Liver (tissue), 8 donors: ENCODE measurements at regions not wholly inside any gene's neighbourhood (a gene's known extent, or its start where the extent isn't known, plus 50 kb on each side); places are given as distances from the start of the nearest gene placed in this dataset.

Source experiments
- DNase-seq: peaks from one replicate; pipeline ENCODE4 v3.0.0-alpha.2; 2017; ENCODE audit warnings: low spot score
- H3K27ac ChIP-seq, 2 donors: one replicate each; pipeline ENCODE4 v1.7.0; 2013; ENCODE audit warnings: inconsistent platforms in 2 of 2, low read length in 2 of 2, control low read depth in 1 of 2, low read depth in 1 of 2, mild to moderate bottlenecking in 1 of 2
- H3K27me3 ChIP-seq, 4 donors: one replicate each; pipeline versions ENCODE4 v1.6.1 to v1.7.0; 2013; ENCODE audit warnings: low read length in 3 of 4, inconsistent platforms in 1 of 4, mild to moderate bottlenecking in 1 of 4, moderate library complexity in 1 of 4; ENCODE audit not compliant: control insufficient read depth in 4 of 4, insufficient read depth in 4 of 4
- H3K36me3 ChIP-seq, 4 donors: one replicate each; pipeline versions ENCODE4 v1.6.1 to v1.7.0; 2013; ENCODE audit warnings: low read length in 3 of 4, mild to moderate bottlenecking in 3 of 4, low read depth in 1 of 4, moderate library complexity in 1 of 4; ENCODE audit not compliant: control insufficient read depth in 4 of 4, insufficient read depth in 3 of 4
- H3K4me1 ChIP-seq, 4 donors: one replicate each; pipeline versions ENCODE4 v1.6.1 to v1.7.0; 2013; ENCODE audit warnings: low read length in 3 of 4, mild to moderate bottlenecking in 3 of 4, moderate library complexity in 1 of 4; ENCODE audit not compliant: control insufficient read depth in 4 of 4, insufficient read depth in 4 of 4
- H3K4me3 ChIP-seq, 3 donors: one replicate each; pipeline versions ENCODE4 v1.6.1 to v1.7.0; 2013; ENCODE audit warnings: low read length in 3 of 3, control low read depth in 1 of 3, low read depth in 1 of 3, mild to moderate bottlenecking in 1 of 3
- H3K9ac ChIP-seq, 2 donors: one replicate each; pipeline ENCODE4 v1.7.0; 2013; ENCODE audit warnings: low read length in 2 of 2, mild to moderate bottlenecking in 2 of 2, moderate library complexity in 2 of 2, control low read depth in 1 of 2, low read depth in 1 of 2
- H3K9me3 ChIP-seq, 4 donors: one replicate each; pipeline versions ENCODE4 v1.6.1 to v1.7.0; 2013; ENCODE audit warnings: low read length in 3 of 4; ENCODE audit not compliant: control insufficient read depth in 4 of 4
- ATF3 ChIP-seq: IDR thresholded peaks from 2 replicates; pipeline ENCODE4 v1.6.1; 2016; ENCODE audit warnings: antibody characterized with exemption
- CTCF ChIP-seq: fragments of 150-350 bp; IDR thresholded peaks from 2 replicates; pipeline ENCODE4 v1.5.1; 2017; ENCODE audit warnings: improper control_type of control experiment, low read depth, low read length; ENCODE audit not compliant: missing input control
- EGR1 ChIP-seq, 2 donors: IDR thresholded peaks; 2 replicates each; pipeline ENCODE4 v1.6.1; 2016 to 2018; ENCODE audit warnings: antibody characterized with exemption in 2 of 2, low read depth in 2 of 2
- FOXA1 ChIP-seq: IDR thresholded peaks from 2 replicates; pipeline ENCODE4 v1.6.1; 2016; ENCODE audit warnings: antibody characterized with exemption
- FOXA2 ChIP-seq: IDR thresholded peaks from 2 replicates; pipeline ENCODE4 v1.6.1; 2016; ENCODE audit warnings: antibody characterized with exemption
- GABPA ChIP-seq, 2 donors: IDR thresholded peaks in 1 of 2; conservative IDR thresholded peaks in 1 of 2; 2 replicates each; pipeline ENCODE4 v1.6.1; 2016; ENCODE audit warnings: antibody characterized with exemption in 2 of 2, mild to moderate bottlenecking in 1 of 2, moderate library complexity in 1 of 2
- HNF4A ChIP-seq, 2 donors: conservative IDR thresholded peaks; 2 replicates each; pipeline ENCODE4 v1.6.1; 2016; ENCODE audit warnings: antibody characterized with exemption in 2 of 2, mild to moderate bottlenecking in 2 of 2
- HNF4G ChIP-seq: IDR thresholded peaks from 2 replicates; pipeline ENCODE4 v1.6.1; 2016; ENCODE audit warnings: antibody characterized with exemption
- MAX ChIP-seq: IDR thresholded peaks from 2 replicates; pipeline ENCODE4 v1.6.1; 2016; ENCODE audit warnings: antibody characterized with exemption
- RAD21 ChIP-seq, 2 donors: IDR thresholded peaks; 2 replicates each; pipeline ENCODE4 v1.6.1; 2016; ENCODE audit warnings: antibody characterized with exemption in 2 of 2, mild to moderate bottlenecking in 2 of 2
- REST ChIP-seq: IDR thresholded peaks from 2 replicates; pipeline ENCODE4 v1.6.1; 2016; ENCODE audit warnings: antibody characterized with exemption, mild to moderate bottlenecking
- SP1 ChIP-seq: IDR thresholded peaks from 2 replicates; pipeline ENCODE4 v1.6.1; 2018; ENCODE audit warnings: antibody characterized with exemption, mild to moderate bottlenecking
- TAF1 ChIP-seq: conservative IDR thresholded peaks from 2 replicates; pipeline ENCODE4 v1.6.1; 2016; ENCODE audit warnings: antibody characterized with exemption, mild to moderate bottlenecking
- YY1 ChIP-seq: IDR thresholded peaks from 2 replicates; pipeline ENCODE4 v1.6.1; 2016; ENCODE audit warnings: antibody characterized with exemption, mild to moderate bottlenecking
- ZBTB33 ChIP-seq: IDR thresholded peaks from 2 replicates; pipeline ENCODE4 v1.6.1; 2016; ENCODE audit warnings: antibody characterized with exemption
- WGBS: extraction: QIAGEN DNeasy Blood & Tissue Kit; methylation state at CpG from one replicate; pipeline ENCODE4 v1.1.7; 2013; 5-methylcytosine and 5-hydroxymethylcytosine counted together
- donor health status: healthy.
- donor health status: healthy.
- donor health status: healthy.
- donor health status: healthy.
- donor health status: healthy.

- TF ChIP-seq CTCF: no peak
- no peak for TF ChIP-seq FOXA2
- TF ChIP-seq HNF4A (conservative IDR thresholded peaks at IDR 0.05): no peak
- no peak for TF ChIP-seq HNF4G
- no peak for TF ChIP-seq FOXA1
Observed at GRCh38 chr5:116992681-116993080, 418.1 kb upstream of the SEMA6A start (continued).

- no peaks in the 10 kb centered on the region for H3K9me3 ChIP-seq
- no peak for TF ChIP-seq GABPA (IDR thresholded peaks at IDR 0.05 in 1 of 2, conservative IDR thresholded peaks at IDR 0.05 in 1 of 2)
- no peak for TF ChIP-seq EGR1 (IDR thresholded peaks at IDR 0.05; ENCODE audit: low read depth in 2 of 2)
- no peak for TF ChIP-seq HNF4G
- no peak for TF ChIP-seq MAX
- TF ChIP-seq SP1: no peak
- no peak for TF ChIP-seq REST
- no peak for TF ChIP-seq ZBTB33
- DNase-seq: no peak
- no peaks in the 10 kb centered on the region for H3K27me3 ChIP-seq
- WGBS: 81% methylated on average over 3 of the region's 3 CpGs
- H3K36me3 ChIP-seq: no peaks in the 10 kb centered on the region
- H3K4me1 ChIP-seq: no peaks in the 10 kb centered on the region
- no peak overlapping the region for H3K9ac ChIP-seq
- no peak overlapping the region for H3K27ac ChIP-seq
- no peak overlapping the region for H3K4me3 ChIP-seq
Observed at GRCh38 chr5:116989995-116990394, 415.4 kb upstream of the SEMA6A start.

GRCh38 chr5:116982035-116982434 is 407.4 kb upstream of the SEMA6A start:
- Histone ChIP-seq H3K36me3 (no peaks in the 10 kb centered on the region), H3K4me1 (no peaks in the 10 kb centered on the region), H3K27ac (no peak overlapping the region), H3K27me3 (no peaks in the 10 kb centered on the region), H3K4me3 (no peak overlapping the region), H3K9ac (no peak overlapping the region), H3K9me3 (no peaks in the 10 kb centered on the region)
- no peak for DNase-seq
- TF ChIP-seq HNF4G (no peak), GABPA (IDR thresholded peaks at IDR 0.05 in 1 of 2, conservative IDR thresholded peaks at IDR 0.05 in 1 of 2) (no peak), TAF1 (no peak), FOXA2 (no peak), EGR1 (IDR thresholded peaks at IDR 0.05; ENCODE audit: low read depth in 2 of 2) (no peak), SP1 (no peak), HNF4A (conservative IDR thresholded peaks at IDR 0.05) (no peak), MAX (no peak), FOXA1 (no peak), ATF3 (no peak), RAD21 (IDR thresholded peaks at IDR 0.05) (no peak), YY1 (no peak)
- 89% methylated on average over 6 of the region's 6 CpGs for WGBS
